ENCODE measurements at regions not wholly inside any gene's neighbourhood (a gene's known extent, or its start where the extent isn't known, plus 50 kb on each side); places are given as distances from the start of the nearest gene placed in this dataset.
A peak's percentile ranks its signal among the peaks of the same experiment; 100 is the strongest.

- Histone ChIP-seq H3K4me2 (ENCODE audit: low read length) (peak overlapping the region; percentile 68), H3K9me3 (ENCODE audit: control insufficient read depth in 1 of 2, insufficient read depth in 1 of 2, low read depth in 1 of 2, low read length in 2 of 2) (peaks cover 5 to 12% of the 10 kb centered on the region in 2 experiments; a peak in 3 of 4 replicates), H3K4me3 (replicated peaks in 1 of 2; ENCODE audit: low read depth in 1 of 2, low read length in 2 of 2) (peak overlapping the region in 1 of 2 experiments; percentile 32; a peak in 2 of 4 replicates), H3K27ac (ENCODE audit: low read depth, low read length) (peak overlapping the region; percentile 65), H3K27me3 (ENCODE audit: insufficient read depth, low read length) (no peaks in the 10 kb centered on the region), H3K9me2 (ENCODE audit: insufficient read depth) (no peaks in the 10 kb centered on the region), H3K79me2 (ENCODE audit: insufficient read depth, low read length) (no peaks in the 10 kb centered on the region), H2AFZ (ENCODE audit: low read depth, low read length, poor library complexity, severe bottlenecking) (no peak overlapping the region), H4K20me1 (ENCODE audit: insufficient read depth) (no peaks in the 10 kb centered on the region), H3K4me1 (ENCODE audit: control insufficient read depth in 1 of 2, insufficient read depth in 2 of 2, low read length in 2 of 2) (peaks cover 15 to 30% of the 10 kb centered on the region in 2 experiments), H3K36me3 (ENCODE audit: control insufficient read depth in 1 of 2, insufficient read depth in 2 of 2, low read length in 2 of 2) (no peaks in the 10 kb centered on the region), H3K9ac (ENCODE audit: low read length) (peak overlapping the region; percentile 19)
- BruUV-seq (replicated peaks) = no TSS peak
- TF ChIP-seq EZH2 (IDR thresholded peaks at IDR 0.05) (no peak), TCF7L2 (IDR thresholded peaks at IDR 0.05; ENCODE audit: borderline replicate concordance, extremely low read depth, insufficient read depth, insufficient read length) (peak; percentile 38), ZNF274 (IDR thresholded peaks at IDR 0.05; ENCODE audit: low read depth, low read length) (no peak), ZBTB33 (IDR thresholded peaks at IDR 0.05; ENCODE audit: extremely low read depth, insufficient replicate concordance, low read length) (peak; percentile 33), ATF3 (IDR thresholded peaks at IDR 0.05) (no peak), EZH2phosphoT487 (IDR thresholded peaks at IDR 0.05; ENCODE audit: borderline replicate concordance) (no peak), MAX (IDR thresholded peaks at IDR 0.05) (peak; percentile 69; the same call in 1 of the 2 replicates), JUND (IDR thresholded peaks at IDR 0.05) (peak; percentile 97), CBX3 (IDR thresholded peaks at IDR 0.05; ENCODE audit: low read depth) (peak; percentile 84), SP1 (IDR thresholded peaks at IDR 0.05; ENCODE audit: low read depth) (peak; percentile 83), POLR2AphosphoS5 (IDR thresholded peaks at IDR 0.05; ENCODE audit: low read depth, low read length) (peak; percentile 64; the same call in 1 of the 2 replicates), YY1 (IDR thresholded peaks at IDR 0.05; ENCODE audit: extremely low read depth, insufficient replicate concordance, low read depth, low read length) (peak; percentile 30), POLR2A (IDR thresholded peaks at IDR 0.05; ENCODE audit: borderline replicate concordance, extremely low read depth, insufficient read depth, insufficient read length) (no peak), FOSL1 (IDR thresholded peaks at IDR 0.05; ENCODE audit: low read depth) (peak; percentile 94), ZFX (IDR thresholded peaks at IDR 0.05) (no peak), EGR1 (IDR thresholded peaks at IDR 0.05; ENCODE audit: low read depth) (peak; percentile 63), SRF (IDR thresholded peaks at IDR 0.05; ENCODE audit: low read depth) (no peak)
- intact Hi-C loops (cut with micrococcal nuclease) = no loop called here
- peak; percentile 68 for DNase-seq (ENCODE audit: low read depth, low spot score)
- RAD21 ChIA-PET (ENCODE audit: low non-redundant PET in 1 of 2, low total read pairs in 2 of 2, uncharacterized antibody in 2 of 2, unreplicated experiment in 2 of 2) = no interaction called here
- CTCF ChIA-PET = interaction anchor here (0.7 kb wide), 1 partner anchor 8 kb away, joined by 3 read pairs; no protein-coding TSS in a partner anchor
- POLR2A ChIA-PET = no interaction called here
- ATAC-seq = peak; percentile 95
Observed at GRCh38 chr11:70788248-70789022, 390.1 kb downstream of the CTTN start.
